SK-N-MC (cell line): ENCODE measurements at regions not wholly inside any gene's neighbourhood (a gene's known extent, or its start where the extent isn't known, plus 50 kb on each side); places are given as distances from the start of the nearest gene placed in this dataset.

Source experiments
- EZH2 ChIP-seq: fragments of 200-600 bp; sonication (generic); IDR thresholded peaks from one replicate; pipeline ENCODE4 v1.6.1; 2017; ENCODE audit warnings: antibody characterized with exemption
- POLR2AphosphoS5 ChIP-seq: IDR thresholded peaks from 2 replicates; pipeline ENCODE4 v1.6.1; 2012; ENCODE audit warnings: mild to moderate bottlenecking, low read depth, low read length, borderline replicate concordance

DNA sequence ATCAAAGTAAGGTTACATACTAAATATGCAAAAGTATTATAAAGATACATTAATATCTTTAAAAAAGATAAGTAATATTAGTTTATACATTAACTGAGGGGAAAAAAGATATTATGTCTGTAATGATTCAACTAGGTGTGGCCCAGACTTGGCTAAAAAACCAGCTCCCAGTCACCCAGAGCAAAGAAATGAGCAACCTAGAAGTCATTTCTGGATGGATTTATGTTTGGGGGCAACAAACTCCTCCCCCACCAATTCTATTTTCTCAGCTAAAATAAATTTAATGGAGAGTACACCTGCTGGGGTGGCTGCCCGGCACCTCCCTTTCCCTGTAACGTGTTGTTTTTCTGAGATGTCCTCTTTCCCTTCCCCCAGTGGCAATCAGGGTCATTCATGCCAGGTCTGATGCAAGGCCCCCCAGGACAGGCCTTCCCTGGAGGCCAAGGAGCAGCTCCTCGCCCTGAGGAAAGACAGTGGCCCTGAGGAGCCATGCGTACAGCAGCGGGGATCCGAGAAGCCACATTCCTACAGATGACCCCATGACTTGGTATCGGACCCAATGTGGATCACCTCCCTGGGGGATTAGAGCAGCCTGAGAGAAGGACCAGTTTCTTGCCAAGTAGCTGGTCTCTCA is 78.6 kb upstream of the DOCK9 start:
- TF ChIP-seq EZH2 (no peak), POLR2AphosphoS5 (no peak)
